Activated T-helper 2 cell treated with anti-CD3 and anti-CD28 coated beads, Interferon-gamma antibody, Interleukin-2, Interleukin-4, amounts not matched to agents 10 μg/mL and 5 μg/mL and 100 μg/mL, durations not matched to agents 14 hours and 24 hours and 36 hours (primary cell): ENCODE measurements at regions not wholly inside any gene's neighbourhood (a gene's known extent, or its start where the extent isn't known, plus 50 kb on each side); places are given as distances from the start of the nearest gene placed in this dataset.

Source experiments
- DNase-seq: peaks from one replicate; pipeline ENCODE4 v3.0.0; 2021; ENCODE audit warnings: low spot score
- H3K27ac Mint-ChIP-seq: one replicate; pipeline ENCODE4 v1.8.0; 2021; ENCODE audit warnings: mixed read lengths
- H3K27me3 Mint-ChIP-seq: one replicate; pipeline ENCODE4 v1.8.0; 2021; ENCODE audit warnings: low read depth, mixed read lengths
- H3K36me3 Mint-ChIP-seq: one replicate; pipeline ENCODE4 v1.8.0; 2021; ENCODE audit warnings: low read depth, mixed read lengths
- H3K4me1 Mint-ChIP-seq: one replicate; pipeline ENCODE4 v1.8.0; 2021; ENCODE audit warnings: low read depth, mixed read lengths
- H3K4me3 Mint-ChIP-seq: one replicate; pipeline ENCODE4 v1.8.0; 2021; ENCODE audit warnings: low read depth, mild to moderate bottlenecking, moderate library complexity, mixed read lengths
- H3K9me3 Mint-ChIP-seq: one replicate; pipeline ENCODE4 v1.8.0; 2021; ENCODE audit warnings: mixed read lengths
- intact Hi-C: fragments of 100-400 bp; cut with micrococcal nuclease; formaldehyde crosslinking; loops from one replicate; pipeline ENCODE4 v1.15.1; 2023

GRCh38 chr12:54128416-54128815, 60.4 kb downstream of the SMUG1 start:
- no peaks in the 10 kb centered on the region for H3K9me3 Mint-ChIP-seq
- DNase-seq, result no peak
- no peak overlapping the region for H3K4me3 Mint-ChIP-seq
- no peak overlapping the region for H3K27ac Mint-ChIP-seq
- H3K36me3 Mint-ChIP-seq, result no peaks in the 10 kb centered on the region
- intact Hi-C loops, result loop anchor here (2.0 to 10.0 kb wide), 2 partner anchors 74 to 188 kb away; partner anchors contain the start of gene HOXC4
- peaks cover 82% of the 10 kb centered on the region for H3K27me3 Mint-ChIP-seq
- no peaks in the 10 kb centered on the region for H3K4me1 Mint-ChIP-seq

GRCh38 chr12:54129028-54129903, 59.5 kb downstream of the SMUG1 start:
- peaks cover 79% of the 10 kb centered on the region for H3K27me3 Mint-ChIP-seq
- no peak overlapping the region for H3K27ac Mint-ChIP-seq
- H3K4me3 Mint-ChIP-seq, result no peak overlapping the region
- DNase-seq, result no peak
- H3K36me3 Mint-ChIP-seq, result no peaks in the 10 kb centered on the region
- intact Hi-C loops, result loop anchor here (2.0 to 10.0 kb wide), 2 partner anchors 74 to 188 kb away; partner anchors contain the start of gene HOXC4
- H3K9me3 Mint-ChIP-seq, result no peaks in the 10 kb centered on the region
- no peaks in the 10 kb centered on the region for H3K4me1 Mint-ChIP-seq
